ENCODE measurements at regions not wholly inside any gene's neighbourhood (a gene's known extent, or its start where the extent isn't known, plus 50 kb on each side); places are given as distances from the start of the nearest gene placed in this dataset.

DNA sequence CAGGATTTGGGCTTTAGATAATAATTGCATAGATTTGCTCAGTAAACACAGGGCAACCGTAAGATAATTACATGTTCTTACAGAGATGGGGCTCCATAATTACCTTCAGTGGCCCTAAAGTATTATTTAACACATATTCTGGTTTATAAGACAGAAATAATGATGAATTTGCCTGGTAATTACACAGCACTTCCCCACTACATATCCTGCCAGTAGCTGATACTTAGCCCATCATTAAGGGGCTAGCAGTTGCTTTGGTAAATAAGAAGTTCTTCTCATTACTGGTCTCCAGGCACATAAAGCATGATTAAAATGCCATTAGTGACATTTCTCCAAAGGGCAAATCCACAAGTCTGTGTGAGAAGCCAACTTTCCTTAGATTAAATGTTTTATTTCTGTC is 158.7 kb downstream of the NUAK1 start:
- Histone ChIP-seq H3K4me1 (ENCODE audit: control insufficient read depth in 1 of 2, insufficient read depth in 2 of 2, low read length in 2 of 2) (no peaks in the 10 kb centered on the region), H3K27ac (ENCODE audit: low read length) (no peak overlapping the region)

DNA sequence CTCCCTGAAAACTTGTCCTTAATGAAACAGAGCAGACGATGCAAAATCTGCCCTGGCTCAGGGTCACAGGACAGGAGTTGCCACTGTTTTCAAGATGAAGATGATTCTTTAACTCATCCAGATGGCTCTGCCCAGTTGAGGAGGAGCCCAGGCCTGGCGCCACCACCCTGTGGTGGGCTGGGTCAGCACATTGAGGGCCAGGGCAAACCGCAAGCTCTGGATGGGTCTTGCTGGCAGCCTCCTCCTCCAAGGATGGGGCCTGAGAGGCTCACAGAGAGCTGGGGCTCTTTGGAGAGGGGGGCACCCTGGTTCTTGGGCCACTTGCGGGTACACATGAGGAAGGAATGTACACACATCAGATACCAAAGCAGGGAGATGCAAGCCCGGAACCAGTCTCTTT is 158.2 kb downstream of the NUAK1 start:
- no peak overlapping the region for H3K4me3 ChIP-seq (ENCODE audit: low read depth in 1 of 2, low read length in 2 of 2)
- H3K36me3 ChIP-seq (ENCODE audit: control insufficient read depth in 1 of 2, insufficient read depth in 2 of 2, low read length in 2 of 2): no peaks in the 10 kb centered on the region
- no peak overlapping the region for H3K27ac ChIP-seq (ENCODE audit: low read length)
- no peaks in the 10 kb centered on the region for H3K9me3 ChIP-seq (ENCODE audit: control insufficient read depth in 1 of 2, low read length in 2 of 2)
- no peaks in the 10 kb centered on the region for H3K27me3 ChIP-seq (ENCODE audit: low read depth, low read length)
- H3K4me1 ChIP-seq (ENCODE audit: control insufficient read depth in 1 of 2, insufficient read depth in 2 of 2, low read length in 2 of 2): no peaks in the 10 kb centered on the region

More for the DNA sequence above, 158.7 kb downstream of the NUAK1 start:
- no peaks in the 10 kb centered on the region for H3K36me3 ChIP-seq (ENCODE audit: control insufficient read depth in 1 of 2, insufficient read depth in 2 of 2, low read length in 2 of 2)
- no peak overlapping the region for H3K4me3 ChIP-seq (ENCODE audit: low read depth in 1 of 2, low read length in 2 of 2)
- H3K27me3 ChIP-seq (ENCODE audit: low read depth, low read length): no peaks in the 10 kb centered on the region
- no peaks in the 10 kb centered on the region for H3K9me3 ChIP-seq (ENCODE audit: control insufficient read depth in 1 of 2, low read length in 2 of 2)

DNA sequence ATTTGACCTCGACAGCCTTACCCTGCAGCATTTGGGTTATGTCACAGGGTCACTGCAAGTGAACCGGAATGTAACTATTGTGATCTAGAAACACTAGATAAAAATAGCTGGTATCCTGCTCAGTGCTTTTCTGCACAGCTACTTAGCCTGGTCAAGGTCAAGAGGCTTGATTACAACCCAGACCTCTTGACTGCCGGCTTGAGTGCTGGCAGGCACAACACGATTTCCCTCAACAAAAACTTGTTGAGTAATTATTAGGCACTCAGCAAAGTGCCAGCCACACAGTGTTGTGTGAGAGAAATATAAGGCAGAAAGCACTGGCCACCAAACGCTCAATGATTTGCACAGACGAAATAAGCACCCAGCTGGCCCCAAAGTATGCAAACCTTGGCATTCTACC is 156.7 kb downstream of the NUAK1 start:
- Histone ChIP-seq H3K27me3 (ENCODE audit: low read depth, low read length) (no peaks in the 10 kb centered on the region), H3K4me1 (ENCODE audit: control insufficient read depth in 1 of 2, insufficient read depth in 2 of 2, low read length in 2 of 2) (no peaks in the 10 kb centered on the region), H3K36me3 (ENCODE audit: control insufficient read depth in 1 of 2, insufficient read depth in 2 of 2, low read length in 2 of 2) (no peaks in the 10 kb centered on the region), H3K27ac (ENCODE audit: low read length) (no peak overlapping the region), H3K4me3 (ENCODE audit: low read depth in 1 of 2, low read length in 2 of 2) (no peak overlapping the region), H3K9me3 (ENCODE audit: control insufficient read depth in 1 of 2, low read length in 2 of 2) (no peaks in the 10 kb centered on the region)

DNA sequence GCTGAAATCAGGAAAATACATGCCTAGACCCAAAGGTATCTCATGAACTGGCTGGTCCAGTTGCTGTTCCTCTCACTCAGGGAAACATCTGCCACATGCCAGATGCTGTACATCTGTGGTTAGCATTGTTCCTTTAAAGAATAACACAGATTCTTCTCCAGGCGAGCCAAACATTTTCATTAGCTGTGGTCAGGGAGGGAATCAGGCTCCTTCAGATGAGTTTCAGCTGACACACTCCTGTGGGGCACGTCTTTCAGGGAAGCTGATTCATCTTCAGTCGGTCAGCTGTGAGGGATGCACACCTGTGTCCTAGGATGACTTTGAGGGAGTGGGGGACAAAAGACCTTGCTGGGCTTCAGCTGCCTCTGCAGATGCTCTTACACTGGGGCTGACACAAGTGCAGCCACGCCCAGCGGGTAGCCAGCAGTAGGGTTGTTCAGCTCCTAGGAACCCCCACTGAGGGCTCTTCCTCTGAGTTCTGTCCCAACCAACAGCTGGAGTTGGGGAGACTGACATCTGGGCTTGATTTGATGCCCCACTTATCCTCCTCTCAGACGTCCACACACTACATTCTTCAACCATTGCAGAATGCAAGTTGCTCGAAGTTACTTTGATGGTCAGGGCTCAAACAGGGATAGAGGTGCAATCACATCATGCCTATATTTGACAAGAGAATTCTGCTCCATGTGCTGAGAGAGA is 155.0 kb downstream of the NUAK1 start:
- H3K36me3 ChIP-seq (ENCODE audit: control insufficient read depth in 1 of 2, insufficient read depth in 2 of 2, low read length in 2 of 2): no peaks in the 10 kb centered on the region
- H3K27ac ChIP-seq (ENCODE audit: low read length): no peak overlapping the region
- no peaks in the 10 kb centered on the region for H3K9me3 ChIP-seq (ENCODE audit: control insufficient read depth in 1 of 2, low read length in 2 of 2)
- no peak overlapping the region for H3K4me3 ChIP-seq (ENCODE audit: low read depth in 1 of 2, low read length in 2 of 2)
- H3K4me1 ChIP-seq (ENCODE audit: control insufficient read depth in 1 of 2, insufficient read depth in 2 of 2, low read length in 2 of 2): no peaks in the 10 kb centered on the region
- no peaks in the 10 kb centered on the region for H3K27me3 ChIP-seq (ENCODE audit: low read depth, low read length)

DNA sequence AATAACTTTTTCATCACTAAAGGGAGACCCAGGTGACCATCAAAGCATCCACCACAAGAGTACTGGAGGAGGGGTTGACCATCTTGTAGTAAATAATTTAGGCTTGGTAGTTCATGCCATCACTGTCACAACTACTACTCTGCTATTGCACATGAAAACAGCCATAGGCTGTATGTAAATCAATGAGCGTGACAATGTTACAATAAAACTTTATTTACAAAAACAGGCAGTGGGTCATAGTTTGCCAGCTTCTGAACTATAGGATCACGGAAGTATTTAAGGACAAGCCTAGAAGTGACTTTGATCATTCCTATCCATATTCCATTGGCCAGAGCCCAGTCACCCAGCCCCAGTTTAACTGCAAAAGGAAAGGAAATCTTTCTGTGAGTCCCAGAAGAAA is 153.4 kb downstream of the NUAK1 start:
- Histone ChIP-seq H3K4me1 (ENCODE audit: control insufficient read depth in 1 of 2, insufficient read depth in 2 of 2, low read length in 2 of 2) (no peaks in the 10 kb centered on the region), H3K9me3 (ENCODE audit: control insufficient read depth in 1 of 2, low read length in 2 of 2) (no peaks in the 10 kb centered on the region), H3K27ac (ENCODE audit: low read length) (no peak overlapping the region), H3K36me3 (ENCODE audit: control insufficient read depth in 1 of 2, insufficient read depth in 2 of 2, low read length in 2 of 2) (no peaks in the 10 kb centered on the region), H3K27me3 (ENCODE audit: low read depth, low read length) (no peaks in the 10 kb centered on the region), H3K4me3 (ENCODE audit: low read depth in 1 of 2, low read length in 2 of 2) (no peak overlapping the region)

DNA sequence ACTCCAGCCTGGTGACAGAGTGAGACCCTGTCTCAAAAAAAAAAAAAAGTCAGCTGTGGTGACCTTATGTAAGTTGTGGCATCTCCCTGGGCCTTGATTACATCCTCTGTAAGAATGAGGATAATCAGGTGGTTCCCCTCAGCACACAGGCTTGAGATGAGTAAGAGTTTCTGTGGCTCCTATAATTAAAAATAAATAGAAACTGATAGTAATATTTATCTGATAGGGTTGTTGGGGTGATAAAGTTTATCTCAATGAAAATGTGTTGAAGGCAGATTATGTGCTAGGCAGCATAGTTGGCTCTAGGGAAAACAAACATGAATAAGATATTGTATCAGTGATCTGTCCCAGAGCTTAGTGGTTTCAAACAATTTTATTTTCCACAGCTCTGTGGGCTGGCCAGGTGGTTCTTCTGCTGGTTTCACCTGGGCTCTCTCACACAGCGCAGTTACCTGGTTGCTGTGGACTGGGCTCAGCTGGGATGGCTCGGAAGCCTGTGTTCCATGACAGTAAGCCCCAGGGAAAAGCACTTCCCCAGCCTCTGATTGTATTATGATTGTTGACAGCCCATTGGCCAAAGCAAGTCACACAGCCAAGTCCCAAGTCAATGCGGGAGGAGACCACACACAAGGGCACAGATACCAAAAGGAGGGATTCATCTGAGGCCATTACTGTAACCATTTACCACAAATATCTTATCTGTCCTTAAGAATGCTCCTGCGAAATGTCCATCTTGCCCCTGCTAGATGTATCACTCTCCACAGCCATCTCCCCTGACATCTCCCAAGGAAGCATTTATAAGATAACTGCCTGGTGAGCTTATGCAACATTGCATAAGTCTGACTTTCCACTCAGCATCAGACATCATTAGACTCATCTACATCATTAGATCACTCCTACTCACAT is 151.7 kb downstream of the NUAK1 start:
- Histone ChIP-seq H3K27me3 (ENCODE audit: low read depth, low read length) (no peaks in the 10 kb centered on the region), H3K4me1 (ENCODE audit: control insufficient read depth in 1 of 2, insufficient read depth in 2 of 2, low read length in 2 of 2) (no peaks in the 10 kb centered on the region), H3K27ac (ENCODE audit: low read length) (no peak overlapping the region), H3K36me3 (ENCODE audit: control insufficient read depth in 1 of 2, insufficient read depth in 2 of 2, low read length in 2 of 2) (no peaks in the 10 kb centered on the region), H3K9me3 (ENCODE audit: control insufficient read depth in 1 of 2, low read length in 2 of 2) (no peaks in the 10 kb centered on the region), H3K4me3 (ENCODE audit: low read depth in 1 of 2, low read length in 2 of 2) (no peak overlapping the region)

DNA sequence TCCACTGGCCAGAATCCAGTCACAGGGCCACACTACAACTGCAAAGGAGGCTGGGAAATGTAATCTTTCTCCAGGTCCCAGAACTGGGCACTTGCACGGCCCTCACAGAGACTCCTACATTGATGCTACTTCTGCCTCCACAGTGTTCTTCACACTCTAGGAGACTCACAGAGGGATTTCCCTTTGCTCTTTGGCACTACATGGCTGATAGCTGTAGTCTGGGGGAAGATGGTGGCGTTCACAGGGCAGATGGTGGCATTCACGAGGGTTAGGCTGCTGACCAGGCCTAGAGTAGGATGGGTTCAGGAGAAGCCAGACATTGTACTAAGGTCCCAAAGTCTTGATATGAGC is 151.1 kb downstream of the NUAK1 start:
- no peaks in the 10 kb centered on the region for H3K36me3 ChIP-seq (ENCODE audit: control insufficient read depth in 1 of 2, insufficient read depth in 2 of 2, low read length in 2 of 2)
- H3K4me1 ChIP-seq (ENCODE audit: control insufficient read depth in 1 of 2, insufficient read depth in 2 of 2, low read length in 2 of 2): no peaks in the 10 kb centered on the region
- no peaks in the 10 kb centered on the region for H3K27me3 ChIP-seq (ENCODE audit: low read depth, low read length)
- no peaks in the 10 kb centered on the region for H3K9me3 ChIP-seq (ENCODE audit: control insufficient read depth in 1 of 2, low read length in 2 of 2)
- no peak overlapping the region for H3K27ac ChIP-seq (ENCODE audit: low read length)
- no peak overlapping the region for H3K4me3 ChIP-seq (ENCODE audit: low read depth in 1 of 2, low read length in 2 of 2)

DNA sequence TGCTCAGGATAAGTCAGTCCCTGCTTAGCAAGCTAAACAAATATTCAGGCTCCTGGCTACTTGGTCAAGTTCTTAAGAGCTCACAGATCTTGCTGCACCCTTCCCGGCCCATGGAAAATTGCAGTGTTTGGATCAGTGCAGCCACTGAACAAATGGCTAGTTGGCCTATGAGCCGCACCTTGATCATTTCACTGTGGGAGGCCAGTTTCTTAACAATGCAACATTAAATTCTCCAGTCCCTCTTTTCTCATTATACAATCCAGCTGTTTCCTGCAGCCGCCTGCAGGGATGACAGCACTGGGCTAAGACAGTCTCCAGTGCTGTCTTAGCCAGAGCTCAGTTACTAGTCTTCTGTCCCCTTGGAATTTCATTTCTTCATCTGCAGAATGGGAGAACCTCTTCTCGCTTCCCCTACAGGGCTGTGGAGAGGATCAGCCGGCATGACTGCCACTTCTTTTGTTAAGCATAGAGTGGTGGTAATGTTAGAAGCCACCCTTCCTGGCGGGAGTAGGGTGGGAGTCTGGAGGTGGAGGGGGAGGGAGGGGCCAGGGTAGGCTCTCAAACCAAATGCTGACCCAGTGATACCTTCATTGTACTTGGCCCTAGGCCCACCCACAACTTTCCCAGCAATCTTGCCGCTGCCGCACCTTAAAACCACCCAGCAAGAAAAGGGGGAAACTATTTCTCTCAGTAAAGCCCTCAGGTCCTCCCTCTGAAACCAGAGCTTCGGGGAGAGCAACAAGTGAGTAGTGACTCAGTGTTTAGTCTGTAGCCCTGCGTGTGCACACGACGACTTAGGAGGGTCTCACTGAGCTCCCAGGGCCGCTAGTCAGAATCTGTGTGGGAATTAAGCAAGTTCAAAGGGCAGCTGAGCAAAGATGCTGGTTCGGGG is 145.7 kb downstream of the NUAK1 start:
- no peaks in the 10 kb centered on the region for H3K9me3 ChIP-seq (ENCODE audit: control insufficient read depth in 1 of 2, low read length in 2 of 2)
- H3K4me1 ChIP-seq (ENCODE audit: control insufficient read depth in 1 of 2, insufficient read depth in 2 of 2, low read length in 2 of 2): no peaks in the 10 kb centered on the region
- H3K27ac ChIP-seq (ENCODE audit: low read length): no peak overlapping the region
- no peaks in the 10 kb centered on the region for H3K36me3 ChIP-seq (ENCODE audit: control insufficient read depth in 1 of 2, insufficient read depth in 2 of 2, low read length in 2 of 2)
- H3K27me3 ChIP-seq (ENCODE audit: low read depth, low read length): no peaks in the 10 kb centered on the region
- H3K4me3 ChIP-seq (ENCODE audit: low read depth in 1 of 2, low read length in 2 of 2): no peak overlapping the region

DNA sequence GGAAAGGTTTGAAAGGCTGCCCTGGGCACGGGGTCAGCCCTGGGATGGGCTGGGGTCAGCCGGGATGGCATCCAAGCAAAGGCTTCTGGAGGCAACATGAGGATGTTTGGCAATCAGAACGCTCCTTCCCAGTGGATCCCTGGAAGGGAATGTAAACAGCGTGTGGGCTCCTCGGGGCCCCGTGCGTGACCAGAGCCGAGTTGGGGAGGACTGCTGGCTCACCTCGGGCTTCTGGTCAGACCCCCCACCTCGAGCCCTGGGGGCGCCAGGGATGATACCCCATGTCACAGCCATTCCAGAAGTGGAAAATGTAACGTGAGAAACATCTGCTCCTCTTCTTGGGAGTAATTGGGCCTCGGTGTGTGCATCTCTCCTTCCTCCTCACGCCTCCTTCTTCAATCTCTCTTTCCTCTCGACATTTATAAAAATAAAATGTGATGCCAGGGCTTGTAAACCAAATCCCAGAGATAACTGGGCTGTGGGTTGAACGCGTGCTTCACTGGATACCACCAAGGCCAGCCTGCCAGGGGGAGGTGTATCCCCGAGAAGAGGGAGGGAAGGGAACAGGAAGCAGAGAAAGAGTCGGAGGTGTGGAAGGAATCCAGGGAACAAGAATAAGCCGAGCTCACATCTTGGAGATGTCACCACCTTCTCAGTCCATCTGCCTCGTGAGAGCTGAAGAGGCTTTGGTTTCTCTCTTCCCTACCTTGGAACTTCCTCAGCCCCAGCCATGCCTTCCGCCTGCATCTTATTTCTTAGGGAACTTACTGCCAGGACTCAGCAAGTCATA is 144.8 kb downstream of the NUAK1 start:
- H3K27ac ChIP-seq (ENCODE audit: low read length): no peak overlapping the region
- H3K4me1 ChIP-seq (ENCODE audit: control insufficient read depth in 1 of 2, insufficient read depth in 2 of 2, low read length in 2 of 2): no peaks in the 10 kb centered on the region
- H3K9me3 ChIP-seq (ENCODE audit: control insufficient read depth in 1 of 2, low read length in 2 of 2): no peaks in the 10 kb centered on the region
- no peak overlapping the region for H3K4me3 ChIP-seq (ENCODE audit: low read depth in 1 of 2, low read length in 2 of 2)
- no peaks in the 10 kb centered on the region for H3K27me3 ChIP-seq (ENCODE audit: low read depth, low read length)
- H3K36me3 ChIP-seq (ENCODE audit: control insufficient read depth in 1 of 2, insufficient read depth in 2 of 2, low read length in 2 of 2): no peaks in the 10 kb centered on the region

DNA sequence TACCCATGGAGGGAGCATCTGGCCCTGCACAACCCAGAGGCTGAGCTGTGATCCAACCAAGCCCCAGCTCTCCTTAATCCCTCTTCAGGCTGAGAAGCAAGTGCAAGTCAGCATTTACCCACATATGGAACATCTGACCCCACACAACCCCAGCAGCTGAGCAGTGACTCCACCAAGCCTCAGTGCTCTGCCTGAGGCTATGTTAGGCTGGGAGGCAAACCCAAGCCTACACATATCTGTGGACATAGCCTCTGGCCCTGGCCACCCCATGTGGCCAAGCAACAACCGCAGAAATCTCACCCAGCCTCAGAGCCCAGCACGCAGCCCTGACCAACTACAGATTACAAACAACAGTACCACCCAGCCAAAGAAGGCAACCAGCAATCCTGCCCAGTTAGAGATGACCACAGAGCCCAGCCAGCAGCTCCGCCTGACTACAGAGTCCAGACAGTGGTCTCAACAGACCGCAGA is 142.8 kb downstream of the NUAK1 start:
- Histone ChIP-seq H3K27ac (ENCODE audit: low read length) (no peak overlapping the region), H3K4me1 (ENCODE audit: control insufficient read depth in 1 of 2, insufficient read depth in 2 of 2, low read length in 2 of 2) (no peaks in the 10 kb centered on the region), H3K4me3 (ENCODE audit: low read depth in 1 of 2, low read length in 2 of 2) (no peak overlapping the region), H3K36me3 (ENCODE audit: control insufficient read depth in 1 of 2, insufficient read depth in 2 of 2, low read length in 2 of 2) (no peaks in the 10 kb centered on the region), H3K9me3 (ENCODE audit: control insufficient read depth in 1 of 2, low read length in 2 of 2) (no peaks in the 10 kb centered on the region), H3K27me3 (ENCODE audit: low read depth, low read length) (no peaks in the 10 kb centered on the region)
